Ishikawa (cell line): ENCODE measurements at regions not wholly inside any gene's neighbourhood (a gene's known extent, or its start where the extent isn't known, plus 50 kb on each side); places are given as distances from the start of the nearest gene placed in this dataset.

Experiments
- CEBPB ChIP-seq: IDR thresholded peaks from 2 replicates; pipeline ENCODE4 v1.6.1; 2012
- CREB1 ChIP-seq: IDR thresholded peaks from 2 replicates; pipeline ENCODE4 v1.6.1; 2012; ENCODE audit warnings: low read depth
- EGR1 ChIP-seq: IDR thresholded peaks from 2 replicates; pipeline ENCODE4 v1.6.1; 2012
- EP300 ChIP-seq: IDR thresholded peaks from 2 replicates; pipeline ENCODE4 v1.6.1; 2012; ENCODE audit warnings: borderline replicate concordance
- FOXM1 ChIP-seq: IDR thresholded peaks from 2 replicates; pipeline ENCODE4 v1.6.1; 2012; ENCODE audit warnings: low read depth, borderline replicate concordance
- NFIC ChIP-seq: IDR thresholded peaks from 2 replicates; pipeline ENCODE4 v1.6.1; 2012
- RAD21 ChIP-seq: IDR thresholded peaks from 2 replicates; pipeline ENCODE4 v1.6.1; 2012; ENCODE audit warnings: low read depth
- TAF1 ChIP-seq: IDR thresholded peaks from 2 replicates; pipeline ENCODE4 v1.6.1; 2012; ENCODE audit warnings: low read depth, mild to moderate bottlenecking
- TCF12 ChIP-seq: IDR thresholded peaks from 2 replicates; pipeline ENCODE4 v1.6.1; 2012; ENCODE audit warnings: low read depth
- TEAD4 ChIP-seq: IDR thresholded peaks from 2 replicates; pipeline ENCODE4 v1.6.1; 2012
- USF1 ChIP-seq: IDR thresholded peaks from 2 replicates; pipeline ENCODE4 v1.6.1; 2012
- YY1 ChIP-seq: IDR thresholded peaks from 2 replicates; pipeline ENCODE4 v1.6.1; 2012; ENCODE audit warnings: low read depth
- ZBTB7A ChIP-seq: IDR thresholded peaks from 2 replicates; pipeline ENCODE4 v1.6.1; 2012; ENCODE audit warnings: low read depth
- TF ChIP-seq, protein P1 (sequence below): IDR thresholded peaks from 2 replicates; pipeline ENCODE4 v1.6.1; 2012; ENCODE audit warnings: low read depth, mild to moderate bottlenecking
- TF ChIP-seq, protein P2 (sequence below): IDR thresholded peaks from 2 replicates; pipeline ENCODE4 v1.6.1; 2012

DNA sequence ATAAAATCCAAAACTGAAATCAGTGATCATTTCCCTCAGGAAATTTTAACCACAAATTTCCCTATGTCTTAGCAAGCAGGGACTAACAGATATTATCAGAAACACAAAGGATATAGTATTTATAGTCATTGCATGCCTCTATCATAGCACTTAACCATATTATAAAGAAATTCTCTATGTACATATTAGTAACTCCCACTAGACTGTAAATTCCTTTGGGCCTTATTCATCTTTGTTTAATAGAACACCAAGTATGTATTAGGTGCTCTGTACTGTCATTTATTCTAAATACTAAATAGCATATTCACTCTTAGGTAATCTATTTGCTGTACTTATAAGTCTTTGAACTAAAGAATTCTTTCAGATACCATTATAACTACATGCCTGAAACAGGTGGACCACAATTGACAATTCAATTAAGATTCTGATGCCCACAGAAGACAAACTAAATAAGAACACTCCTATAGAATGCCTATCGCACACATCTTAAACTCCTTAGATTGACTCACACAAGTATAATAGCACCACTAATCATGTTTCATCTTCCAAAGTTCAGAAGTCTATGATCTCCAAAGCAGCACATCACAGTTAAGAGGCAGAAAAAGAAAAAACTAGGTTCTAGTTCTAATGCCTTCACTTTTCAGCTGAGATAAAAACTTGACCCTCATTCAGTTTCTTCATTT, 134.1 kb downstream of the FSCB start:
- TF ChIP-seq YY1 (no peak), TCF12 (no peak), TAF1 (no peak), USF1 (no peak), TEAD4 (no peak), CREB1 (no peak)
- TF ChIP-seq, protein P1, sequence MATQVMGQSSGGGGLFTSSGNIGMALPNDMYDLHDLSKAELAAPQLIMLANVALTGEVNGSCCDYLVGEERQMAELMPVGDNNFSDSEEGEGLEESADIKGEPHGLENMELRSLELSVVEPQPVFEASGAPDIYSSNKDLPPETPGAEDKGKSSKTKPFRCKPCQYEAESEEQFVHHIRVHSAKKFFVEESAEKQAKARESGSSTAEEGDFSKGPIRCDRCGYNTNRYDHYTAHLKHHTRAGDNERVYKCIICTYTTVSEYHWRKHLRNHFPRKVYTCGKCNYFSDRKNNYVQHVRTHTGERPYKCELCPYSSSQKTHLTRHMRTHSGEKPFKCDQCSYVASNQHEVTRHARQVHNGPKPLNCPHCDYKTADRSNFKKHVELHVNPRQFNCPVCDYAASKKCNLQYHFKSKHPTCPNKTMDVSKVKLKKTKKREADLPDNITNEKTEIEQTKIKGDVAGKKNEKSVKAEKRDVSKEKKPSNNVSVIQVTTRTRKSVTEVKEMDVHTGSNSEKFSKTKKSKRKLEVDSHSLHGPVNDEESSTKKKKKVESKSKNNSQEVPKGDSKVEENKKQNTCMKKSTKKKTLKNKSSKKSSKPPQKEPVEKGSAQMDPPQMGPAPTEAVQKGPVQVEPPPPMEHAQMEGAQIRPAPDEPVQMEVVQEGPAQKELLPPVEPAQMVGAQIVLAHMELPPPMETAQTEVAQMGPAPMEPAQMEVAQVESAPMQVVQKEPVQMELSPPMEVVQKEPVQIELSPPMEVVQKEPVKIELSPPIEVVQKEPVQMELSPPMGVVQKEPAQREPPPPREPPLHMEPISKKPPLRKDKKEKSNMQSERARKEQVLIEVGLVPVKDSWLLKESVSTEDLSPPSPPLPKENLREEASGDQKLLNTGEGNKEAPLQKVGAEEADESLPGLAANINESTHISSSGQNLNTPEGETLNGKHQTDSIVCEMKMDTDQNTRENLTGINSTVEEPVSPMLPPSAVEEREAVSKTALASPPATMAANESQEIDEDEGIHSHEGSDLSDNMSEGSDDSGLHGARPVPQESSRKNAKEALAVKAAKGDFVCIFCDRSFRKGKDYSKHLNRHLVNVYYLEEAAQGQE, result no peak
- TF ChIP-seq, protein P2, sequence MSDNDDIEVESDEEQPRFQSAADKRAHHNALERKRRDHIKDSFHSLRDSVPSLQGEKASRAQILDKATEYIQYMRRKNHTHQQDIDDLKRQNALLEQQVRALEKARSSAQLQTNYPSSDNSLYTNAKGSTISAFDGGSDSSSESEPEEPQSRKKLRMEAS, result no peak

DNA sequence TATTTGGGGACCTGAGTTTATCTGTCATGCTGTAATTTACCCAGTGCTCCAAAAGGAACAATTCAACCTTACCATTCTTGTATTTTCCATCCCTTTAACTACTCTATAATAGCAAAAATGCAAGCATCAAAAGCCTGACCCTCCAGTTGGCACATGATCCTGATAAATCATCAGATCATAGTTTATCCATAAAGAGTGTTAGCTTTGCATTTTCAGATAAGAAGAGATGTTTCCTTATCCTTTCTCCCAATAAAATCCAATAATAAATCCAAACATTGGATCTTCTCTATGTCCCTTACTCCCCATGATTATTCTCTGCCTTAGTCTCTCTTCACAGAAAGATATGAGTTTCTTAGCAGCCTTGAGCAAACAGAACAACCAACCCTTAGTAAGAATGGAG, 134.9 kb downstream of the FSCB start:
- TF ChIP-seq, protein P1, result no peak
- no peak for TF ChIP-seq TAF1
- TF ChIP-seq FOXM1, result no peak

- TF ChIP-seq FOXM1, result no peak
- TF ChIP-seq NFIC, result peak; percentile 77
Measured at GRCh38 chr14:44370727-44371126, 136.4 kb downstream of the FSCB start.

DNA sequence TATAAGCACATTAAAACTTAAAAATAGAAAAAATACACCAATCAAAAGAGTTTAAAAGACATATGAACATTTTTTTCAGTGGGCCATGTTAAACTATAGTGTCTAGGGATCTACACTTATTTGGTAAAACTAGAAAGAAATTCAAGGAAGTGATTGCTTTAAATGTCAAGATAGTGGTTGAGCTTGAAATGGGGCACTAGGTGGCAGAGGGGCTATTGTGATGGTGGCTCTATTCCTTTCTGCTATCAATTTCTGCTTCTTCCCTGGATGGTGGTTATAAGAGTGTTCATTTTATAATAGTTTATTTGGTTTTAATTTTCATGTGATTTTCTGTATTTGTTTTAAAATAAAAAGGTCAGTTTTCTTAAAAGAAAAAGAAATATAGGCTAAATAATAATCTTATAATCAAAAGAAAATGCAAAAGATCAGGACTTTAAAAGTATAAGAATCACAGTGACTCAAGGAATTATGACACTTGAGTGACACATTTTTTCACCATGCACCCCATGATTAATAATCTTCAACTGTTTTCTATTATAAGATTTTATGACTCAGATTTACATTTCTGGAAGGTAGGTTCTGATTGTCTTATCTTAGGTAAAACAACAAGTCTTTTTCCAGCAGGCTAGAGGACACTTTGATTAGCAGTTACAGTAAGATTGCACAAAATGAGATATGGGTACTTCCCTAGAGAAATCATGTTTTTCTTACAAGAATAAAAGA, 137.5 kb downstream of the FSCB start:
- TF ChIP-seq RAD21 (peak; percentile 45), EGR1 (no peak)

DNA sequence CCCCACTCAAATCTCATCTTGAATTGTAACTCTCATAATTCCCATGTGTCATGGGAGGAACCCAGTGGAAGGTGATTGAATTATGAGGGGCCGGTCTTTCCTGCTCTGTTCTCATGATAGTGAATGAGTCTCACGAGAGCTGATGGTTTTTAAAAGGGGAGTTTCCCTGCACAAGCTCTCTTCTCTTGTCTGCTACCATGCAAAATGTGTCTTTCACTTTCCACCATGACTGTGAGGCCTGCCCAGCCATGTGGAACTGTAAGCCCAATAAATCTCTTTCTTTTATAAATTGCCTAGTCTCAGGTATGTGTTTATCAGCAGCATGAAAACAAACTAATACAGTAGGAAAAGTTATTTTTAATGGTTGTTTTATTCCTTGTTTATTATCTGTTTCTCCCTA, 146.0 kb downstream of the FSCB start:
- TF ChIP-seq, protein P1, result no peak
- TF ChIP-seq EP300 (no peak), YY1 (no peak), TCF12 (no peak), CREB1 (no peak), RAD21 (no peak), NFIC (no peak), FOXM1 (no peak), USF1 (no peak), CEBPB (no peak), ZBTB7A (no peak), TEAD4 (no peak), TAF1 (no peak), EGR1 (no peak)
- TF ChIP-seq, protein P2, result no peak
